Skeletal muscle satellite cell (primary cell): ENCODE measurements at regions not wholly inside any gene's neighbourhood (a gene's known extent, or its start where the extent isn't known, plus 50 kb on each side); places are given as distances from the start of the nearest gene placed in this dataset.

Experiments used
- H3K27me3 ChIP-seq: 2 replicates; pipeline ENCODE4 v1.7.0; 2013; ENCODE audit warnings: low read length; ENCODE audit not compliant: control insufficient read depth, insufficient read depth
- H3K36me3 ChIP-seq: 2 replicates; pipeline ENCODE4 v1.7.0; 2013; ENCODE audit warnings: mild to moderate bottlenecking, control low read depth, low read length; ENCODE audit not compliant: insufficient read depth
- H3K4me1 ChIP-seq: 2 replicates; pipeline ENCODE4 v1.7.0; 2013; ENCODE audit warnings: low read length; ENCODE audit not compliant: control insufficient read depth, insufficient read depth
- H3K4me2 ChIP-seq: 2 replicates; pipeline ENCODE4 v1.7.0; 2013; ENCODE audit warnings: mild to moderate bottlenecking, low read length
- H3K4me3 ChIP-seq: 2 replicates; pipeline ENCODE4 v1.7.0; 2013; ENCODE audit warnings: low read length
- H3K9ac ChIP-seq: 2 replicates; pipeline ENCODE4 v1.7.0; 2013; ENCODE audit warnings: mild to moderate bottlenecking, low read depth, low read length, moderate library complexity
- H3K9me3 ChIP-seq: replicated peaks from 2 replicates; pipeline ENCODE4 v1.7.0; 2013; ENCODE audit warnings: mild to moderate bottlenecking, control low read depth, low read length

- Histone ChIP-seq H3K36me3 (no peaks in the 10 kb centered on the region), H3K9ac (no peak overlapping the region), H3K4me3 (no peak overlapping the region), H3K27me3 (no peaks in the 10 kb centered on the region), H3K4me1 (no peaks in the 10 kb centered on the region), H3K9me3 (no peaks in the 10 kb centered on the region), H3K4me2 (no peak overlapping the region)
Observed at GRCh38 chr6:23499549-23499948, 626.5 kb upstream of the NRSN1 start.

- no peak overlapping the region for H3K9ac ChIP-seq
- H3K36me3 ChIP-seq, result no peaks in the 10 kb centered on the region
- no peak overlapping the region for H3K4me2 ChIP-seq
- H3K9me3 ChIP-seq, result no peaks in the 10 kb centered on the region
- H3K4me1 ChIP-seq, result no peaks in the 10 kb centered on the region
- no peaks in the 10 kb centered on the region for H3K27me3 ChIP-seq
- H3K4me3 ChIP-seq, result no peak overlapping the region
Observed at GRCh38 chr6:23503173-23503572, 622.8 kb upstream of the NRSN1 start.

GRCh38 chr6:23505026-23505425, 621.0 kb upstream of the NRSN1 start:
- no peaks in the 10 kb centered on the region for H3K4me1 ChIP-seq
- no peaks in the 10 kb centered on the region for H3K36me3 ChIP-seq
- H3K4me2 ChIP-seq, result no peak overlapping the region
- H3K27me3 ChIP-seq, result no peaks in the 10 kb centered on the region
- H3K9me3 ChIP-seq, result no peaks in the 10 kb centered on the region
- H3K9ac ChIP-seq, result no peak overlapping the region
- no peak overlapping the region for H3K4me3 ChIP-seq

- Histone ChIP-seq H3K9me3 (no peaks in the 10 kb centered on the region), H3K27me3 (no peaks in the 10 kb centered on the region), H3K4me2 (no peak overlapping the region), H3K4me3 (no peak overlapping the region), H3K36me3 (no peaks in the 10 kb centered on the region), H3K4me1 (no peaks in the 10 kb centered on the region), H3K9ac (no peak overlapping the region)
Observed at GRCh38 chr6:23510778-23511510, 615.1 kb upstream of the NRSN1 start.

GRCh38 chr6:23511817-23512216, 614.2 kb upstream of the NRSN1 start:
- H3K36me3 ChIP-seq, result no peaks in the 10 kb centered on the region
- no peak overlapping the region for H3K9ac ChIP-seq
- no peaks in the 10 kb centered on the region for H3K27me3 ChIP-seq
- H3K9me3 ChIP-seq, result no peaks in the 10 kb centered on the region
- no peak overlapping the region for H3K4me2 ChIP-seq
- no peak overlapping the region for H3K4me3 ChIP-seq
- H3K4me1 ChIP-seq, result no peaks in the 10 kb centered on the region

GRCh38 chr6:23518294-23518693, 607.7 kb upstream of the NRSN1 start:
- H3K9me3 ChIP-seq, result no peaks in the 10 kb centered on the region
- no peaks in the 10 kb centered on the region for H3K36me3 ChIP-seq
- H3K27me3 ChIP-seq, result no peaks in the 10 kb centered on the region
- no peaks in the 10 kb centered on the region for H3K4me1 ChIP-seq
- H3K9ac ChIP-seq, result no peak overlapping the region
- no peak overlapping the region for H3K4me2 ChIP-seq
- no peak overlapping the region for H3K4me3 ChIP-seq

GRCh38 chr6:23522792-23523547, 603.0 kb upstream of the NRSN1 start:
- Histone ChIP-seq H3K4me3 (no peak overlapping the region), H3K4me2 (no peak overlapping the region), H3K36me3 (no peaks in the 10 kb centered on the region)

GRCh38 chr6:23523771-23524170, 602.2 kb upstream of the NRSN1 start:
- Histone ChIP-seq H3K4me2 (no peak overlapping the region), H3K27me3 (no peaks in the 10 kb centered on the region), H3K4me1 (no peaks in the 10 kb centered on the region), H3K9me3 (no peaks in the 10 kb centered on the region), H3K9ac (no peak overlapping the region), H3K36me3 (no peaks in the 10 kb centered on the region), H3K4me3 (no peak overlapping the region)

More at GRCh38 chr6:23522792-23523547, 603.0 kb upstream of the NRSN1 start:
- Histone ChIP-seq H3K27me3 (no peaks in the 10 kb centered on the region), H3K4me1 (no peaks in the 10 kb centered on the region), H3K9me3 (no peaks in the 10 kb centered on the region), H3K9ac (no peak overlapping the region)

- H3K4me2 ChIP-seq, result no peak overlapping the region
- no peak overlapping the region for H3K9ac ChIP-seq
- no peaks in the 10 kb centered on the region for H3K27me3 ChIP-seq
- H3K9me3 ChIP-seq, result no peaks in the 10 kb centered on the region
- H3K4me1 ChIP-seq, result no peaks in the 10 kb centered on the region
- no peaks in the 10 kb centered on the region for H3K36me3 ChIP-seq
- no peak overlapping the region for H3K4me3 ChIP-seq
Observed at GRCh38 chr6:23524548-23524947, 601.5 kb upstream of the NRSN1 start.

GRCh38 chr6:23526526-23526925, 599.5 kb upstream of the NRSN1 start:
- Histone ChIP-seq H3K9me3 (no peaks in the 10 kb centered on the region), H3K36me3 (no peaks in the 10 kb centered on the region), H3K4me1 (no peaks in the 10 kb centered on the region), H3K4me3 (no peak overlapping the region), H3K27me3 (no peaks in the 10 kb centered on the region), H3K9ac (no peak overlapping the region), H3K4me2 (no peak overlapping the region)

GRCh38 chr6:23529902-23530301, 596.1 kb upstream of the NRSN1 start:
- no peak overlapping the region for H3K4me2 ChIP-seq
- H3K4me3 ChIP-seq, result no peak overlapping the region
- H3K36me3 ChIP-seq, result no peaks in the 10 kb centered on the region
- H3K9me3 ChIP-seq, result no peaks in the 10 kb centered on the region
- H3K9ac ChIP-seq, result no peak overlapping the region
- no peaks in the 10 kb centered on the region for H3K27me3 ChIP-seq
- H3K4me1 ChIP-seq, result peaks cover 24% of the 10 kb centered on the region

GRCh38 chr6:23531666-23532065, 594.3 kb upstream of the NRSN1 start:
- Histone ChIP-seq H3K9ac (no peak overlapping the region), H3K4me3 (no peak overlapping the region), H3K9me3 (no peaks in the 10 kb centered on the region), H3K4me1 (peaks cover 27% of the 10 kb centered on the region), H3K36me3 (no peaks in the 10 kb centered on the region), H3K27me3 (no peaks in the 10 kb centered on the region), H3K4me2 (no peak overlapping the region)
